NCI-H524 treated with DMSO at 0.1 percent for 48 hours (cell line): ENCODE measurements at regions not wholly inside any gene's neighbourhood (a gene's known extent, or its start where the extent isn't known, plus 50 kb on each side); places are given as distances from the start of the nearest gene placed in this dataset.
"Not testable (repeated sequence)": the region's sequence is repeated elsewhere in the genome, so short reads cannot be mapped to it uniquely, and the experiment has no call there.

Experiments
- DNase-seq: peaks from one replicate; lab custom pipeline; 2025; lab: John Stamatoyannopoulos, UW

DNA sequence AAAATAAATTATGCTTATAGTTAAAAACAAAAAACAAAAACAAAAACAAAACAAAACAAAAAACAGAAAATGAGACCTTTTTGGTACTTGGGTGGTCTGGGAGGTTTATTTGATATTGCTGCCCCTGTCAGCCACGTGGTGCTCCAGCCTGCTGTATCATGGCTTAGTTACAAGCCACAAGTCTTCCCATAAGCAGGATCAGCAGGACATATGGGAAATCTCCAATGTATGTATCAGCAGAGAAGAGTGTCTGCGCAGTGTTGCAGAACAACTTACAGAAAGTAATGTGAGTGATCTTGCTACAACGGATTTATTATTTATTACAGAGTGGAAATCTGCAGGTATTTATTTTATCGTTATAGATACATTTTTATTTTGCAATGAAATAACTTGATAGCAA is 423.0 kb upstream of the TMPRSS15 start:
- DNase-seq = no peak

DNA sequence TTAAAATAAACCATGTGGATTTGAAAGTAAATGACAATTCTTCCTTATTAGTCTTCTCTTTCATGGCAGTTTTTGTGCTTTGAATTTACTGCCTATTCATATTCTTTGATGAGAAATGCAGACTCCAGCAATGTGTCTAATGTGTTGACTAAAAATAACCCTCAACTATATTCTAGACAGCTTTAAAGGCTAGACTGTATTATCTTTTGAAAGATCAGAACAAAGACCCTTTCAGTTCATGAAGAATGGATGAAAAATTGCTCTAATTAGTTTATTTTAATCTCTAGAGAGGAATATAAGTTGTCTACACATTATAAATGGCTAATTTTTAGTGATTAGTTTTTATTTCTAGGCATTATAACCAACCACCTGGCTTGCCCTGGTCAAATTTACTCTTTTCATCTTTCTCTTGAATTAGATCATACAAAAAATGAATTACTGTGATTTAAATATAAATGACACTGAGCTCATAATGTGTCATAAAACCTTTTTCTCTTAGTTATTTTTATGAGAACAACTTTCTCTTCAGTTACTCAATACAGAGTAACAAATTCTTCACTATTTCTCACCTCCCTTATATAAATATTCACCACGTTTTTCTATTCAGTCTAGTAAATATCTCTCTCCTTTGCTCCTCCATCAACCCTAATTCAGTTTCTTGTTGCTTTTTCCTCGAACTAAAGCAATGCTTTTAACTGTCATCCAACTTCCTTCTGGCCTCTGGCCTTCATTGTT is 428.5 kb upstream of the TMPRSS15 start:
- DNase-seq = no peak

DNA sequence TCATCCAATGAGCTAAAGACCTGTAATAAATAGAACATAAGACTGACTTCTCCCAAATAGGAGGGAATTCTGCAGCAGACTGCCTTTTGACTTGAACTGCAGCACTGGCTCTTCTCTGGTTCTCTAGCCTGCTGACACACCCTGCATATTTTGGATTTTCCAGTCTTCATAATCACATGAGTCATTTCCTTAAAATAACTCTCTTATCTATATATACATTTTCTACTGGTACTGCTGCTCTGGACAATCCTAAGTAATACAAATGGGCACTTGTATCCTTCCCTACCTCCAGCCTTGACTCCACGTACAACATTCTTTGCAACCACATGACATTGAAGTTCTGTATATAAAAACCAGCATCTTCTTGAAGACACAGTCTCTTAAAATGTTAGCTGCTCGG is 429.4 kb upstream of the TMPRSS15 start:
- DNase-seq = no peak

DNA sequence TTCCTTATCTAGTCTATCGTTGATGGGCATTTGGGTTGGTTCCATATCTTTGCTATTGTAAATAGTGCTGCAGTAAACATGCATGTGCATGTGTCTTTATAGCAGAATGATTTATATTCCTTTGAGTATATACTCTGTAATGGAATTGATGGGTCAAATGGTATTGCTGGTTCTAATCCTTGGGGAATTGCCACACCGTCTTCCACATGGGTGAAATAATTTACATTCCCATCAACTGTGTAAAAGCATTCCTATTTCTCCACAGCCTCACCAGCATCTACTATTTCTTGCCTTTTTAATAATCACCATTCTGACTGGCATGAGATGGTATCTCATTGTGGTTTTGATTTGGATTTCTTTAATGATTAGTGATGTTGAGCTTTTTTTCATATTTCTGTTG is 430.5 kb upstream of the TMPRSS15 start:
- DNase-seq = not testable (repeated sequence)

DNA sequence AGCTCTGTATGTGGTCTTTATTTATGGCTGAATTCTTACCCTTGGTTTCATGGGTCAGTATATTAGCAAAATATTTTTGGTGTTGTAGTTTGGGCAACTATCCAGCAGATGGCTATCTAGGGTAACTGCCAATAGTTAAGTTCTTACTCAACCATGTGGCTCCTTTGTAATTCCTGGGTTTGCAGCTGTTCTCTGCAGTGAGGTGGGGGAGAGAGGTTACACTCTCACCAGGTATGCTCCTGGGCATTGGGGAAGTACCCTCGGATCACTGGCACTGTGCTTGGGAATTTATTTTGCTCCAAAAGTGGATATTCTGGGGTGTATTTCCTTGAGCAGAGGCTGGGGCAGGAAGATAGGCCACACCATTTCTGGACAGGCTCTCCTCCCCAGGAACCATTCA is 436.7 kb upstream of the TMPRSS15 start:
- no peak for DNase-seq

DNA sequence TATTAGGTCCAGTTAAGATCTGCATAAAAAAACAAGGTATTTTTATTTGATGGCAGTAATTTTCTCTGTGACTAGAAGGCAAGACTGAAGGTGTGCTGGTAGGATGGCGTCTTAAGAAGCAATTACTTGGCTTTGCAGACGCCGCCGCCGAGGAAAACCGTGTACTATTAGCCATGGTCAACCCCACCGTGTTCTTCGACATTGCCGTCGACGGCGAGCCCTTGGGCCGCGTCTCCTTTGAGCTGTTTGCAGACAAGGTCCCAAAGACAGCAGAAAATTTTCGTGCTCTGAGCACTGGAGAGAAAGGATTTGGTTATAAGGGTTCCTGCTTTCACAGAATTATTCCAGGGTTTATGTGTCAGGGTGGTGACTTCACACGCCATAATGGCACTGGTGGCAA is 454.0 kb upstream of the TMPRSS15 start:
- DNase-seq = not testable (repeated sequence)

DNA sequence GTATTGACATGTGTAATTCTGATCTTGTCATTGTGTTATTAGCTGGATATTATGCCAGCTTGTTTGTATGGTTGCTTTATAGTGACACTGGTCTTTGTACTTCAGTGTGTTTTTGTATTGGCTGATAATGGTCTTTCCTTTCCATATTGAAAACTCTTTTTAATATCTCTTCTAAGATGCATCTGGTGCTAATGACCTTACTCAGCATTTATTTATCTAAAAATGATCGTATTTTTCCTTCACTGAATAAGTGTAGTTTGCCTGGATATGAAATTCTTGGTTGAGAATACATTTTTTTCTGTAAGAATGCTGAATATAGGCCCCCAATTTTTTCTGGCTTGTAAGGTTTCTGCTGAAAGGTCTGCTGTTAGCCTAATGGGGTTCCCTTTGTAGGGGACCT is 465.5 kb upstream of the TMPRSS15 start:
- DNase-seq = no peak

DNA sequence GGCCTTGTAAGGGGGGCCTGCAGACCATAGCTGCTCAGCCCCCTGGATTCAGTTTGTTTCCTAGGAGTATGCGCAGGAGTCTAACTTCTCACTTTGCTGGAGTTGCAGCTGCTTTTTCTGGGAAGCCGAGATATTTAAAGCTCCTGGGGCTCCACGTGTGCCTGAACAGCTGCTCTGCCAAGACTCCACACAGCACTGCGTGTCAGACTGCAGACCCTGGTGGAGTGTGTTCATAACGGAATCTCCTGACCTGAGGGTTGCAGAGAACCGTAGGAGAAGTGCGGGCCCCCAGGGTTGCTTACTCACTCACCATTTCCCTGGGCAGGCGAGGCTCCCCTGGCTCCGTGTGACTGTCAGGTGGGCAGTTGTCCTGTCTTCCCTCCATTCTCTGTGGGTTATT is 474.3 kb upstream of the TMPRSS15 start:
- DNase-seq = no peak

DNA sequence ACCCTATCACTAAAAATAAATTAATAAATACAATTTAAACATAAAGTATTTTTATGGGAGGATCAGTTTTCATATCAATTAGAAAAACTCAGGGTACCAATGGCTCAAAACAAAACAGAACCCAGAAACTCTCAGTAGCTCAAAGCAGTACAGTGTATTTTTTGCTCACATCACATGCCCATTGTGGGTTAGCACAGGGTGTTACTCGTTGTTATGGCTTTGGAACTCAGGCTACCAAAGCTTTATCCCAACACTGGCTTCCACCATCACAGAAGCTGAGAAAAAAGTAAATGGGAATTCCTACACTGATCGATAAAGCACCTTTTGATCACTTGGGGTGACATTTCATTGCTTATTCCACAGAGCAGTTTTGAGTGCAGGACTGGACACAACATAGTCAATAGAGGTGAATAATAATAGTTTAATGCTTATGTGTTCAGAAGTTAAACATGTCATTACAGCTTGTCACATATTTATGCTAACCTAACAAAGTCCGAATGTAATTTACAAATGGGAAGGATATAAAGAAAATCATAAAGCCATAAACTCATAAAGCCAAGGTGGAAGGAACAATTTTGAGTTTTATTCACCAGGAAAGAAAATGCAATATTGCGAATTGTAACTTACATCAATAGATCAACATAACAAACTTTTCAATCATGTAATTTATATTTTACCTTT is 484.5 kb upstream of the TMPRSS15 start:
- no peak for DNase-seq

DNA sequence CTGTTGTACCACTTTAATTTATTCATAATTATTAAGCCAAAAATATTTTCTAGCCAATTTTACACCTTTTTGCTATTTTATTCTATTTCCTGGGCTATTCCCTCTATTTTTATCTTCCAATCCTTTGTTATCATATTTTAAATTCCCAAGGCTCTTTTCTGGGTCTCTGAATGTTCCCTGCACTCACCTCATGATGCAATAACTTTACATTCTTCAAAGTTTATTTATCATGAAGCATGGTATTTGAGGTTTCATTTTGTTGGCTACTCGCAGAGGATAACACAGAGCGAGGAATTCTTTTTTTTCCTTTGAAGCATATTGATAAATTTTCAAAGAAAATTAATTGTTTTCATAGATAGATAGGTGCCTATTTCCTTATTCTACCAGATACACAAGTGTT is 489.8 kb upstream of the TMPRSS15 start:
- no peak for DNase-seq

DNA sequence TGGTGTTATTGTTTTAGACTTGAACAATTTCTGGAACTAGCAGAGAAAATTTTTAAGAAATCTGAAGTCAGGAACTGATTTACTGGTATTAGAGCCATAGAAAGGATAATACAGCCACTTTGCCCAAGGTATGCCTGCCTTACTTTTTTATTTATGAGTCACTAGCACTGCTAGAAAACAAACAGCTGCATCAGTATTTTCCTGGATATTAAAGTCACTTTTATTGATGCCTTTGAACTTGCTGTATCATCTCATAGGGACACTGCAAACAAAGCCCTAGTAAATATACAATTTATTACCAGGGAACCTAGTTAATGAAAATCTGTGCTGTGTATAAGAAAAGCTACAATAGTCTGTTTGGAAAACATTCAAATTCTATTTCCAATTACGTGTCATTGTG is 490.8 kb upstream of the TMPRSS15 start:
- no peak for DNase-seq

DNA sequence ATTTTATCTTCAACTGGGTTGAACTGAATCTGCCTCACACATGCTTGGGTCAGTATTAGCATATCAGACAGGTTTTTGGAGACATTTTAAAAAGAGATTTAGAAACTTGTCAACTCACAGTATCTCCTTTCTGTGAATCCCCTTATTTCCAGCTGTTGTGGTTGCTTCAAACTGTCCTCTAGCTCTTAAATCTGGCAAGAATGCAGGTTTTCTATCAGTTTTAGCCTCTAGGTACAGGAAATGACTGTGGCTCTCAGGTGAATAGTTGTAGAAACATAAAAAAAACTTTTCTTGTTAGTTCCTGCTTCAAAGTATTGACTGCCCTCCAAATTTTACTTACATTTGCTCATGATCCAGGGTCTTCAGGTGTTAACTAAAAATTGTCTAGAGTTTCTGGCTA is 495.7 kb upstream of the TMPRSS15 start:
- DNase-seq = no peak

DNA sequence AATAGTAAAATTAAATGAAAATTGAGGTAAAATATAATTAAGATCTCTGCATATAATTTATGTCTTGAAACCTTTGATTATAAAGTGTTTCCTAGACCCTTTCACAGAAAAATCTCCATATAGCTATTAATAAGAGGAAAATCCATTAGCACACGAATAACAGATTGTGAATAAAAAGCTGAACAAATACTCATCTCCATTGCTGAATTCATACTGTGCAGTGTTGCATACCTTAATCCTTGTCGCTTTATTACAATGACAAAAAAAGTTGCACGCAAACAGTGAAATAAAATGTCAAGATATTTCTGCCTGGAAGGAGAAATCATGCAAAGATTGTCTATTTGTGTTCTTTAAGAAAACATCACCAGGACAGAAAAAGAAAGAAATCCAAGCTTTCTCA is 499.1 kb upstream of the TMPRSS15 start:
- DNase-seq = no peak

DNA sequence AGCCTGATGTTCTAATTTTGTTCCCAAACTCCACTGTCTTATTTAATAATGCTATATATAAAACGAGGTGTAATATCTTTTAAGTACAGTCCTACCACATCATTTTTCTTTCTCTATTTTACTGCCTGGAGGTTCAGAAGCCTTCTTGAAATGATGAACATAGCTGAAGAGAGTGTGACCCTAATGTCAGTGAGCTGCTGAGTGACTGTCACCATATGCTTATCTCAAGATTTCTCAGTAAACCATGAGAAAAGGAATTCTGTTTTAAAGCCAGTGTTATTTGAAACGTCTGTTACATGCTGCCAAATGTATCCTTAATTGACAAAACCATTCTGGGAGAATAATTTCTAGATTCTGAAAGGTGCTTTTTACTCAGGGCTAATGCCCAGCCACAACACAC is 503.5 kb upstream of the TMPRSS15 start:
- DNase-seq = no peak

DNA sequence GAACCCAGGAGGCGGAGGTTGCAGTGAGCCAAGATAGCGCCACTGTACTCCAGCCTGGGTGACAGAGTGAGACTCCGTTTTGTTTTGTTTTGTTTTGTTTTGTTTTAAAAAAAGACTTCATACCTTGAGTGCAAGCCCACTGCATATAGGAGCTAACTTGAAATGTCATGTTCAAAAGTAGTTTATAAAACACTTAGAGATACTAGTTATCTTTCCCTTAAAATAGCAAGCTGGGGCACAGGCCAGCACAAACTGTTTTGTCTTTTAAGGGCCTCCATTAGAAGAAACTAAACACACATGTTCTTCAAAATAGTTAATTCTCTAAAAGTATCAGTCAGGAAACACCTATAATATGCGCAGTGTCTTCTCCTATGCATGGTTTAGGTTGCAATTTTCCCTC is 505.1 kb upstream of the TMPRSS15 start:
- no peak for DNase-seq

DNA sequence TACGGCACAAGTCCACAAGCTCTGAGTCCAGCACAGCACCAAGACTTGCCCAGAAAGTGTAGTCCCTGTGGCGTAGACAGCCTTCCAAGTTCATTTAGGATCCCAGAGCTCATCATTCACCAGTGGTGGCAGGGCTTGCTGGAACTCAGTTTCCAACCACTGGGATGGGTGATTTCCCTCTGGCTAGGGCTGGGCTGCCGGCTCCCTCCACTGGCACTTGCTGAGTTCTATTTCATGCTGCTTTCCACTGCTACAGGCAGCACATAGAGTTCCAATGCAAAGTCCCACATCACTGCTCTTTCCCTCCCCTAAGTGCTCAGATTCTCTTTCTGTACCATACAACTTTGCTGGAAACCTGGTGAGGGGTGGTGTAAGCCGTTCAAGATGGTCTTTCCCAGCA is 510.3 kb upstream of the TMPRSS15 start:
- no peak for DNase-seq

DNA sequence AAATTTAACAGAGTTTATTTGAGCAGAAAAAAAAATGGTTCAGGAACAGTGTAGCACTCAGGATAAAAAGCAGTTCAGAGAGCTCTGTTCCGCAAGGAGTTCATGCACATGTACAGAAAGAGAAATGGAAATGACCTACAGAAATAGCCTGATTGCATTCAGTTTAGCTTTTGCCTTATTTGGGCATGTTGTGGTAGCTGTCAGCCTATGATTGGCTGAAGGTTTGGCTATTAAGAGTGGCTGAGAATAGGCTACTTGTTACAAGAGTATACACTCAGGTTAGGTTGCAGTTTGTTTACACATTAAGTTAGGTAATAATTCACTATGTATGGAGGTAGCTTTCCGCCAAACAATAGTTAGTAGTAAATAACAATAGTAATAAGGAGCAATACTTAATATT is 511.0 kb upstream of the TMPRSS15 start:
- no peak for DNase-seq

DNA sequence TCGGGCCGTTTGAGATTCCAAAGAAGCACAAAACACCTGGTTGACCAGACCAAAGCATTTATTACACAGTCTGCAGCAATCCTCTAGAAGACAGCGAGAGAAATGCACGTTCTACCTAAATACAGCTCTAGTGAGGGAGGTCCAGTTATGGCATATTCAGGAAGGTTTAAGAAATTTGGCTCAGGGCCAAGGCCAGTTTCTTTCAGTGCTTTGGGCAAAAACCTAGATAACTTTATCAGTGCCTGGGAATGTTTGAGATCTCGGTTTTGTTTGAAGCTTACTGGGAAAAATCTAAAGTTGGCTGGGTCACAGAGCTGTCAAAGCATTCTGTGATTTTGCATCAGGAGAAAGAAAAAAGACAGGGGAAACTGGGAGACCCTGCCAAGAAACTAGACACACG is 514.0 kb upstream of the TMPRSS15 start:
- DNase-seq = no peak

DNA sequence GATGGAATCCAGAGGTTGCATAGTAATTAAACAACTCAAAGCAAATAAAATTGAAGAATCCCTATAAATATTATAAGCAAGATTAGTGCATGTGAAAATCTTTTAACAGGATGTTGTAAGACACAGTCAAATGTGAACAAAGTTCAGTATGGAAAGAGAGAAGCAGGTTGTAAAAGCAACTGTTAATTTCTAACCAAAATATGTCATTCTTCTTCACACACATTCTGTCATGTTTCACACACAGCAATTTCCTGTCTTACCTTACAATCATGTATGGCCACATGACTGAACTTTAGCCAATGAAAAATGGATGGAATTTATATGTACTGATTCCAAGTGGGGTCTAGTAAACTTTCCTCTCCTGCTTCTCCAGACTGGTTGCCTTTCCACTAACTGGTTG is 527.7 kb upstream of the TMPRSS15 start:
- no peak for DNase-seq

DNA sequence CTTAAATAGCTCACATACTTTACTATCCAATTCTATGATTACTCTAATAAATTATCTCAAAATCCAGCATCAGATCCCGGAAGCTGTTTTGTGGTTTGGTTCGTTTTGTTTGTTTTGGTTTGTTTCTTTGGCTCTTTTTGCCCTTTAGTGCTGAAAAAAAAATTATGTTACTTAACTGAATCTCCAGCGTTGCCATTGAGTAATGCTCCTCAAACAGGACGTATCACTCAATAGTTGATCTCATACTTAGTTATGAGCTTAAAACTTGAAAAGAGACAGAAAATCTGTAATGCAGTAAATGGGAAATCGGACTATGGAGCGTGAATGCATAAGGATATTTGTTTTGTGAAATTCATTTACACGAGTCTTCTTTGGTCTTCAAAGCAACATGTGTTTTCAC is 533.8 kb upstream of the TMPRSS15 start:
- DNase-seq = no peak

DNA sequence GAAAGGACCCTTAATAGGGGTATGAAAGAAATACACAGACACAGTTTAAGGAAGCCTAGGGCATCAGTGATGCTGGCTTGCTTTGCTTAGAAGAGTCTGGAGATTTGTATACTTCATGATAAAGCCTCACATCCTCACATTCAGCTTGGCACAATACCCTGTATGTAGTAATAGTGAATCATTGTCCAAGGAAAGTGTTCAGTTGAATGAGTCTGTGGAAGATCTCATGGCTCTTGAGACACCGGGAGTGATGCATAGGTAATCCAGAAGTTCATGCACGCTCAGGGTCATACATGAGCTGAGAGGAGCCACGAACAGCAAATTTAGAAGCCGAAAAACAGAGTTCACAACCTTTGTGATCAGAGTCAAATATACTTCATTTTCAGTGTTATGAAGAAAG is 537.2 kb upstream of the TMPRSS15 start:
- no peak for DNase-seq

DNA sequence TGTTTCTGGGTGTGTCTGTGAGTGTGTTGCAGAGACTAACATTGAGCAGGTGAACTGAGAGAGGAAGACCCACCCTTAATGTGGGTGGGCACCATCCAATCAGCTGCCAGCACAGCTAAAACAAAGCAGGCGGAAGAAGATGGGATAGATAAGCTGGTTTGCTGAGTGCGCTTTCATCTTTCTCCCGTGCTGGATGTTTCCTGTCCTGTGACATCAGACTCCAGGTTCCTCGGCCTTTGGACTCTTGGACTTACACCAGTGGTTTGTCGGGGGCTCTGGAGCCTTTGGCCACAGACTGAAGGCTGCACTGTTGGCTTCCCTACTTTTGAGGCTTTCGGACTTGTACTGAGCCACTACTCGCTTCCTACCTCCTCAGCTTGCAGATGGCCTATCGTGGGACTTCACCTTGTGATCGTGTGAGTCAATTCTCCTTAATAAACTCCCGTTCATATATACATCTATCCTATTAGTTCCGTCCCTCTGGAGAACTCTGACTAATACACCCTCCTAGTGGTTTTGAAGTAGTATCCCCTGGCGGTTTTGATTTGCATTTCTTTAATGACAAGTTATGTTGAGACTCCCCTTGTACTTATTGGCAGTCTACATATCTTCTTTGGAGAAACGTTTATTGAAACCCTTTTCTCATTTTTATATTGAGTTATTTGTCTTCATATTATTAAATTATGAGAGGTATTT is 546.6 kb upstream of the TMPRSS15 start:
- DNase-seq = no peak

DNA sequence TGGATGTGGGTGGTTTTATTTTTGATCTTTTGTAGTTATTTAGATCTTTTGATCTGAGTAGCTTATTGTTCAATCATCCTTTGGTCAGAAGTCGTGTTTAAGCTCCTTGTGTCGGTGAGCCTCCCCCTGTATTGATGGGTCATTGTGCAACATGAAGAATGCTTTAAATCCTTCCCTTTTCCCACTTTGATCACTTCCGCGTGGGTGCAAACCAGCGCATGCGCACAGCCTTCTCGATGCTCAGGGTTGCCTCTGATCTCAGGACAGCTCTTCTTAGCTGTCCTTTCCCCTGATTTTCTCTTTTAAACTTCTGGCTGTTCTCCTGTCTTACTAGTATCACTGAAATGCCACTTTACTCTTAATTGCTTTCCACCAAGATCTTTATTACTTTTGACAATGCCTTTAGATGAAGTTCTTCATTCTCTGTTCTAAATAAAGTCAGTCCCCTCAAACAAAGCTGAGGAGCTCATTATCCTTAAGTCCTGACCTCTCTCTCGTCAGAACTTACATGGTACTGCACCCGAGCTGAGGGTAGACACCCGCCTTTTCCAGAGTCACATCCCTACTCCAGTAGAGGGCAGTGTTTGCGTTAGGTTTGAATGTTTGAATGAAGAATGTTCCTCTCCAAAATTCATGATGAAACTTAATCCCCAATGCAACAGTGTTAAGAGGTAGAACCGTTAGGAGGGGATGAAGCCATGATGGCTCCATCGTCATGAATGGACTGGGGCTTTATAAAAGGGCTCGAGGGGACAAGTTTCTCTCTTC is 547.9 kb upstream of the TMPRSS15 start:
- DNase-seq = peak; percentile 83
